ENCODE measurements at regions not wholly inside any gene's neighbourhood (a gene's known extent, or its start where the extent isn't known, plus 50 kb on each side); places are given as distances from the start of the nearest gene placed in this dataset.

DNA sequence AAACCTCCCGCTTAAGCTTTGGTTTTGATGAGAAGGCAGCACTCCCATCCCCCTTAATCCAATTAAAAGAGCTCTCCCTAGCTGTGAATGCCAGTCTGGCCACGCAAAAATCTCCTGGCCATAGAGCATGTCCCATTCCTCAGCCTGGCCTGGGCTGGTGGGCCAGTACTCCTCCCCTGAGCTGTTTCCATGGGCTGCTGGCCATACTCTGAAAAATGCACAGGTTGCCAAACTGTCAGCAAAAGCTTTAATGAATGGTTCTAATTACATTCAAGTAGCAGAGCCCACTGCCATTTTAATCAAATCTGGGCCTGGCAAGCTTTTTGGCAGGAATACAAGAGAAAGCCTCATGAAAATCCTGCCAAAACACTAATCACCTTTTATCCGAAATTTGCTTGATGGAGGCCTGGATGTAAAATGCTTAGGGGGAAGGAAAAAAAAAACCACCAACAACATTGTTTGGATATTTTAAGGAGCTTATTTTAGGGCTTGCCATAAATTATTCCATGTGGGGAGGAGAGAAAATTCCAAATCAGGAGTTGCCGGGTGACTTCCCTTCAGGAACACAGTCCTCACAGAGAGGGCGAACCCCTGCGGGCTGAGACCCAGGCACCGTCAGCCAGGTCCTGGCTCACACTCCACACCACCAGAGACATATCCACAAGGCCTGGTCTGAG is 243.3 kb downstream of the SEC61B start:
- Histone ChIP-seq H3K4me3 (no peak overlapping the region), H3K36me3 (no peaks in the 10 kb centered on the region), H3K27me3 (no peaks in the 10 kb centered on the region), H3K27ac (no peak overlapping the region), H3K9me3 (ENCODE audit: low read depth) (no peaks in the 10 kb centered on the region), H3K4me1 (ENCODE audit: low read depth) (no peaks in the 10 kb centered on the region)
- TF ChIP-seq, protein P1, sequence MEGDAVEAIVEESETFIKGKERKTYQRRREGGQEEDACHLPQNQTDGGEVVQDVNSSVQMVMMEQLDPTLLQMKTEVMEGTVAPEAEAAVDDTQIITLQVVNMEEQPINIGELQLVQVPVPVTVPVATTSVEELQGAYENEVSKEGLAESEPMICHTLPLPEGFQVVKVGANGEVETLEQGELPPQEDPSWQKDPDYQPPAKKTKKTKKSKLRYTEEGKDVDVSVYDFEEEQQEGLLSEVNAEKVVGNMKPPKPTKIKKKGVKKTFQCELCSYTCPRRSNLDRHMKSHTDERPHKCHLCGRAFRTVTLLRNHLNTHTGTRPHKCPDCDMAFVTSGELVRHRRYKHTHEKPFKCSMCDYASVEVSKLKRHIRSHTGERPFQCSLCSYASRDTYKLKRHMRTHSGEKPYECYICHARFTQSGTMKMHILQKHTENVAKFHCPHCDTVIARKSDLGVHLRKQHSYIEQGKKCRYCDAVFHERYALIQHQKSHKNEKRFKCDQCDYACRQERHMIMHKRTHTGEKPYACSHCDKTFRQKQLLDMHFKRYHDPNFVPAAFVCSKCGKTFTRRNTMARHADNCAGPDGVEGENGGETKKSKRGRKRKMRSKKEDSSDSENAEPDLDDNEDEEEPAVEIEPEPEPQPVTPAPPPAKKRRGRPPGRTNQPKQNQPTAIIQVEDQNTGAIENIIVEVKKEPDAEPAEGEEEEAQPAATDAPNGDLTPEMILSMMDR (IDR thresholded peaks at IDR 0.05; ENCODE audit: low read depth, low read length), result no peak
- DNase-seq (ENCODE audit: low read depth in 1 of 2, low spot score in 1 of 2), result no peak

DNA sequence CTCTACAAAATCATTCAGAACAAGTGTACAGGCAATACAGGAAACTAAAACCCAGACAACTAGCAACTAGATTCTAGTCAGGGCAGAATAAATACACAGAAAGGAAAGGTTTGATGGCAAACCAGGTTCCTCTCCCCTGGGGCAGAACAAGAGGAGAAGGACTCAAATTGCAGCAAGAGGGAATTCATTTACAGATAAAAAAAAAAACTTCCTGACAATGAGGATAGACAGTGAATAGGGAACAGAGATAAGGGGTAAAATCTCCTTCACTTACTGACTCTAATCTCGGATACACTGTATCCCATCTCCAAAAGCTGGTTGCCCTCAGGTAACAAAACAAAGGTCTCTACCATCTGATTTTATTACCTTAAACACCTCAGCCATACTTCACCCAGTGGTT is 244.0 kb downstream of the SEC61B start:
- Histone ChIP-seq H3K27ac (no peak overlapping the region), H3K4me3 (no peak overlapping the region), H3K9me3 (ENCODE audit: low read depth) (no peaks in the 10 kb centered on the region), H3K4me1 (ENCODE audit: low read depth) (no peaks in the 10 kb centered on the region), H3K27me3 (no peaks in the 10 kb centered on the region), H3K36me3 (no peaks in the 10 kb centered on the region)
- TF ChIP-seq, protein P1 (IDR thresholded peaks at IDR 0.05; ENCODE audit: low read depth, low read length), result no peak
- DNase-seq (ENCODE audit: low read depth in 1 of 2, low spot score in 1 of 2), result no peak

DNA sequence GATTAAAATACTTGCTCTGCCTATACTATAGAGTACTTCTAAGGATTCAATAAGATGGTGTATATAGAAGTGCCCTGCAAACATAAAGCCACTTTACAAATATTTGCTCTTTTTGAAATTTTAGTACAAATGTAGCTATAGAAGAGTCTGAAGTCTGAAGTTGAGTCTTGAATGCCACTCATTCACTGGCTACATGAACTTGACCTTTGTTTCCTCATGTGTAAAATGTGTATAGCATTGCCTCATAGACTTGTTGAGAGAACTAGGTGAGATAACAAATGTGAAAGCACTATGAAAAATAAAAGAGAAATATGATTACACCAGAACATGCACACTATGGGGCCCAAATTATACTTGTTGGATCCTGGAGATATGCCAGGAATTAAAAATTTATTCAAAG is 244.7 kb downstream of the SEC61B start:
- TF ChIP-seq, protein P1 (IDR thresholded peaks at IDR 0.05; ENCODE audit: low read depth, low read length), result no peak

DNA sequence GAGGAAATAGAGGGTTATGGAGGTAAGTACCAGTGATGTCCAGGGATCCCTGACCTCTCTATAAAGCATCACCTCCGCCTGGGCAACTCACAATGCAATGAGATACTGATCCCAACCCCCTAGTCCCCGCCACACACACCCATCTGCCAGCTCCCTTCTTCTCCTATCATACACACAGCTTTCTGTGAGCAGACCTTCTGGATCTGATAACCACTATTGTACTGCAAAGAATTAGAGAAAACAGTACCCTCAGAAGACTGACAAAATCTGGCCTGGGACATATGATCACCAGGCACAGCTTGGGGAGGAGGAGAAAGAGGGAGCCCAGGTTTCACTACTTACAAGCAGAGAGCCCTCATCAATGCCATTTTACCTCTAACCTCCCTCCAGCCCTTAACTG is 249.0 kb downstream of the SEC61B start:
- TF ChIP-seq, protein P1 (IDR thresholded peaks at IDR 0.05; ENCODE audit: low read depth, low read length), result no peak
- H3K4me3 ChIP-seq, result no peak overlapping the region
- no peaks in the 10 kb centered on the region for H3K9me3 ChIP-seq (ENCODE audit: low read depth)
- H3K27ac ChIP-seq, result no peak overlapping the region
- no peaks in the 10 kb centered on the region for H3K27me3 ChIP-seq
- no peaks in the 10 kb centered on the region for H3K4me1 ChIP-seq (ENCODE audit: low read depth)
- no peak for DNase-seq (ENCODE audit: low read depth in 1 of 2, low spot score in 1 of 2)
- no peaks in the 10 kb centered on the region for H3K36me3 ChIP-seq

More for the DNA sequence above, 244.7 kb downstream of the SEC61B start:
- H3K27me3 ChIP-seq, result no peaks in the 10 kb centered on the region
- no peaks in the 10 kb centered on the region for H3K36me3 ChIP-seq
- no peaks in the 10 kb centered on the region for H3K4me1 ChIP-seq (ENCODE audit: low read depth)
- no peak overlapping the region for H3K4me3 ChIP-seq
- H3K27ac ChIP-seq, result no peak overlapping the region
- no peaks in the 10 kb centered on the region for H3K9me3 ChIP-seq (ENCODE audit: low read depth)
- DNase-seq (ENCODE audit: low read depth in 1 of 2, low spot score in 1 of 2), result no peak

DNA sequence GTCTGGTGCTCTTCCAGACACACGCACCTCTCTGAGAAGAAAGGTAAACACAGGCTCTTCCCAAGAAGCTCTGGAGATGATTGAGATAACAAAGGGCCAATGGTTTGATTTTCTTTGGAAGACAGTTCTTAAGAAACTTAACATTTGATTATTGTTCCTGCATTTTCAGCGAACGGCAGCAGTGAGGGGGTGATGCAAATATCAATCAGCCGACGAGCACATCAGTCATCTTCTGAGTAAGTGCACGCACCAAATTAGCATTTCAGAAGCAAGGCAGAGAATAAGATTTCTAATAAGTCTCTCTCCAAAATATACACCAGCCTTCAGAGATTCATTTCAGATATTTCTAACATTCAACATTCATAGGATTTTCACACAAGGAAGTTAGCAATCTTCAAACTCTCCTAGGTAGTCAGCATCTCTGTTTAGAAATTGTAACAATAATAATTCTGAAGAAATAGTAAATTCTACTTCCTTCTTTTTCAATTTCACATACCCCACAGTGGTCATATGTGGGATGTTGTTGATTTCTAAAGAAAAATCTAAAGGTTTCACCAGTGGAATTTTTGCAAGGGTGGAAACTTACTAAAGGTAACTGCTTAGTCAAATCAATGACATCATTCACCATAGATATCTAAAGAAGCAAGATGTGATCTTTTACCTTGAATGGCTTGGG is 250.3 kb downstream of the SEC61B start:
- H3K27me3 ChIP-seq, result no peaks in the 10 kb centered on the region
- H3K36me3 ChIP-seq, result no peaks in the 10 kb centered on the region

More for the DNA sequence above, 250.3 kb downstream of the SEC61B start:
- TF ChIP-seq, protein P1 (IDR thresholded peaks at IDR 0.05; ENCODE audit: low read depth, low read length), result no peak
- Histone ChIP-seq H3K4me1 (ENCODE audit: low read depth) (no peaks in the 10 kb centered on the region), H3K4me3 (no peak overlapping the region), H3K9me3 (ENCODE audit: low read depth) (no peaks in the 10 kb centered on the region), H3K27ac (no peak overlapping the region)
- no peak for DNase-seq (ENCODE audit: low read depth in 1 of 2, low spot score in 1 of 2)
